H1 (cell line): ENCODE measurements at regions not wholly inside any gene's neighbourhood (a gene's known extent, or its start where the extent isn't known, plus 50 kb on each side); places are given as distances from the start of the nearest gene placed in this dataset.

Experiments used
- CTCF ChIA-PET: fragments of 300-600 bp; sonication (Branson Sonifier 250); formaldehyde crosslinking; loops from one replicate; lab custom pipeline; 2021; ENCODE audit not compliant: partially characterized antibody; lab: Charles Lee
- POLR2A ChIA-PET: fragments of 300-600 bp; sonication (Branson Sonifier 250); formaldehyde crosslinking; loops from one replicate; lab custom pipeline; 2021; ENCODE audit warnings: inconsistent platforms; ENCODE audit not compliant: partially characterized antibody; lab: Charles Lee
- DNase-seq, 2 experiments: peaks; one replicate each; pipeline versions ENCODE4 v3.0.0 to v3.0.0-alpha.2; 2010 to 2022; ENCODE audit warnings: low spot score in 2 of 2, low read depth in 1 of 2, mixed read lengths in 1 of 2
- FAIRE-seq: peaks from 2 replicates; lab custom pipeline; 2011; peaks lifted over from hg19 to GRCh38; lab: Jason Lieb, UNC
- H2AFZ ChIP-seq: 2 replicates; pipeline ENCODE4 v1.8.1; 2012; ENCODE audit warnings: low read length, inconsistent platforms
- H2AK5ac ChIP-seq: 2 replicates; pipeline ENCODE4 v1.6.1; 2013; ENCODE audit warnings: low read depth, low read length
- H2BK120ac ChIP-seq: replicated peaks from 2 replicates; pipeline ENCODE3; 2013; ENCODE audit warnings: low read depth, low read length, inconsistent platforms
- H2BK12ac ChIP-seq: 2 replicates; pipeline ENCODE4 v1.6.1; 2013; ENCODE audit warnings: low read depth, low read length
- H2BK15ac ChIP-seq: 2 replicates; pipeline ENCODE4 v1.6.1; 2013; ENCODE audit warnings: low read length
- H2BK20ac ChIP-seq: 2 replicates; pipeline ENCODE4 v1.6.1; 2013; ENCODE audit warnings: low read length
- H2BK5ac ChIP-seq: 2 replicates; pipeline ENCODE4 v1.6.1; 2013; ENCODE audit warnings: low read depth, low read length
- H3K14ac ChIP-seq: 2 replicates; pipeline ENCODE4 v1.6.1; 2013; ENCODE audit warnings: inconsistent platforms; ENCODE audit not compliant: insufficient read length
- H3K18ac ChIP-seq: 2 replicates; pipeline ENCODE4 v1.6.1; 2013; ENCODE audit warnings: low read length; ENCODE audit errors: extremely low read depth
- H3K23ac ChIP-seq: 2 replicates; pipeline ENCODE4 v1.6.1; 2013; ENCODE audit warnings: inconsistent platforms; ENCODE audit not compliant: insufficient read length
- H3K23me2 ChIP-seq: 2 replicates; pipeline ENCODE4 v1.6.1; 2013; ENCODE audit warnings: low read depth, low read length
- H3K27ac ChIP-seq: 2 replicates; pipeline ENCODE4 v1.6.1; 2011; ENCODE audit warnings: low read depth, low read length, inconsistent platforms
- H3K27me3 ChIP-seq, 4 experiments: replicated peaks in 1 of 4; 1 replicate in 1 of 4; 2 replicates in 3 of 4; pipeline versions ENCODE4 v1.6.1 to v1.8.1; 2011 to 2013; ENCODE audit warnings: low read length in 3 of 4, mild to moderate bottlenecking in 3 of 4, inconsistent platforms in 2 of 4, mixed read lengths in 2 of 4, moderate library complexity in 1 of 4; ENCODE audit not compliant: control insufficient read depth in 3 of 4, insufficient read depth in 3 of 4; ENCODE audit errors: extremely low read depth in 1 of 4
- H3K36me3 ChIP-seq, 4 experiments: 2 replicates each; pipeline versions ENCODE4 v1.6.1 to v1.8.1; 2011 to 2013; ENCODE audit warnings: mild to moderate bottlenecking in 4 of 4, low read length in 3 of 4, moderate library complexity in 2 of 4, control low read depth in 1 of 4, inconsistent platforms in 1 of 4; ENCODE audit not compliant: insufficient read depth in 4 of 4, control insufficient read depth in 2 of 4
- H3K4ac ChIP-seq: replicated peaks from 2 replicates; pipeline ENCODE3; 2013; ENCODE audit warnings: low read length, low read depth, mixed read lengths, inconsistent platforms; ENCODE audit not compliant: insufficient read length
- H3K4me1 ChIP-seq, 4 experiments: replicated peaks in 1 of 4; 1 replicate in 1 of 4; 2 replicates in 3 of 4; pipeline versions ENCODE4 v1.6.1 to v1.8.1; 2011 to 2013; ENCODE audit warnings: low read length in 3 of 4, inconsistent platforms in 2 of 4, mixed read lengths in 1 of 4; ENCODE audit not compliant: insufficient read depth in 4 of 4, control insufficient read depth in 3 of 4
- H3K4me2 ChIP-seq, 2 experiments: 2 replicates each; pipeline versions ENCODE4 v1.6.1 to v1.8.1; 2011 to 2013; ENCODE audit warnings: low read depth in 2 of 2, low read length in 2 of 2, control low read depth in 1 of 2, inconsistent platforms in 1 of 2, mild to moderate bottlenecking in 1 of 2; ENCODE audit not compliant: insufficient read depth in 1 of 2
- H3K4me3 ChIP-seq, 4 experiments: fragments of 200-600, 300-600 bp in 1 of 4; sonication (generic), shearing (Covaris generic), sonication (Bioruptor Twin) in 1 of 4; 2 replicates each; pipeline versions ENCODE4 v1.5.1 to v1.8.1; 2011 to 2016; ENCODE audit warnings: low read length in 4 of 4, low read depth in 3 of 4, control low read depth in 2 of 4, inconsistent platforms in 2 of 4, mild to moderate bottlenecking in 2 of 4, mixed read lengths in 1 of 4, moderate library complexity in 1 of 4; ENCODE audit not compliant: insufficient read depth in 2 of 4; ENCODE audit errors: extremely low read depth in 1 of 4
- H3K56ac ChIP-seq: replicated peaks from 2 replicates; pipeline ENCODE3; 2013; ENCODE audit warnings: low read depth, mild to moderate bottlenecking, mixed read lengths, low read length, inconsistent platforms; ENCODE audit not compliant: insufficient read length
- H3K79me1 ChIP-seq: 2 replicates; pipeline ENCODE4 v1.6.1; 2013; ENCODE audit warnings: low read depth, low read length, control low read depth
- H3K79me2 ChIP-seq, 2 experiments: 2 replicates each; pipeline versions ENCODE4 v1.6.1 to v1.8.1; 2012 to 2013; ENCODE audit warnings: low read length in 2 of 2, mild to moderate bottlenecking in 2 of 2, inconsistent platforms in 1 of 2; ENCODE audit not compliant: insufficient read depth in 2 of 2, control insufficient read depth in 1 of 2
- H3K9ac ChIP-seq, 4 experiments: replicated peaks in 1 of 4; 1 replicate in 1 of 4; 2 replicates in 3 of 4; pipeline versions ENCODE4 v1.6.1 to v1.8.1; 2011 to 2013; ENCODE audit warnings: low read depth in 3 of 4, low read length in 3 of 4, control low read depth in 2 of 4, mild to moderate bottlenecking in 2 of 4, moderate library complexity in 2 of 4, inconsistent platforms in 1 of 4; ENCODE audit errors: extremely low read depth in 1 of 4
- H3K9me3 ChIP-seq, 2 experiments: 2 replicates each; pipeline versions ENCODE4 v1.6.1 to v1.8.1; 2012 to 2013; ENCODE audit warnings: mild to moderate bottlenecking in 2 of 2, moderate library complexity in 2 of 2, control low read depth in 1 of 2, inconsistent platforms in 1 of 2, low read depth in 1 of 2, low read length in 1 of 2, mixed read lengths in 1 of 2; ENCODE audit not compliant: insufficient read depth in 2 of 2
- H4K20me1 ChIP-seq, 2 experiments: replicated peaks in 1 of 2; 2 replicates each; pipeline versions ENCODE3 to v1.8.1; 2011 to 2013; ENCODE audit warnings: inconsistent platforms in 2 of 2, low read length in 2 of 2, mild to moderate bottlenecking in 1 of 2; ENCODE audit not compliant: insufficient read depth in 2 of 2, control insufficient read depth in 1 of 2
- H4K5ac ChIP-seq: 2 replicates; pipeline ENCODE4 v1.6.1; 2013; ENCODE audit warnings: low read length, low read depth, mixed read lengths, inconsistent platforms; ENCODE audit not compliant: insufficient read length
- H4K8ac ChIP-seq: 2 replicates; pipeline ENCODE4 v1.8.0; 2013; ENCODE audit warnings: mild to moderate bottlenecking, moderate library complexity, low read length, inconsistent platforms; ENCODE audit not compliant: insufficient read depth; ENCODE audit errors: extremely low read depth
- H4K91ac ChIP-seq: replicated peaks from 2 replicates; pipeline ENCODE3; 2013; ENCODE audit warnings: low read length, mixed read lengths, inconsistent platforms; ENCODE audit not compliant: insufficient read length
- BCL11A ChIP-seq, 2 experiments: IDR thresholded peaks; one replicate each; pipeline ENCODE4 v1.6.1; 2011; ENCODE audit warnings: low read depth in 2 of 2, low read length in 2 of 2, mild to moderate bottlenecking in 2 of 2
- EP300 ChIP-seq, 2 experiments: IDR thresholded peaks; 1 replicate in 1 of 2; 2 replicates in 1 of 2; pipeline ENCODE4 v1.6.1; 2011 to 2012; ENCODE audit warnings: low read depth in 2 of 2, low read length in 2 of 2, mild to moderate bottlenecking in 2 of 2, borderline replicate concordance in 1 of 2, inconsistent platforms in 1 of 2, moderate library complexity in 1 of 2
- GTF2F1 ChIP-seq: IDR thresholded peaks from 2 replicates; pipeline ENCODE4 v1.6.1; 2012; ENCODE audit warnings: low read depth, low read length, improper control_type of control experiment, borderline replicate concordance
- KDM4A ChIP-seq: IDR thresholded peaks from one replicate; pipeline ENCODE4 v1.7.1; 2012; ENCODE audit warnings: low read depth, mild to moderate bottlenecking, moderate library complexity, low read length, inconsistent platforms; ENCODE audit not compliant: severe bottlenecking
- NRF1 ChIP-seq: IDR thresholded peaks from 2 replicates; pipeline ENCODE4 v1.6.1; 2011; ENCODE audit warnings: mild to moderate bottlenecking, low read depth, low read length, improper control_type of control experiment
- PHF8 ChIP-seq: fragments of 200-600 bp; sonication (generic); conservative IDR thresholded peaks from 2 replicates; pipeline ENCODE4 v1.7.1; 2012; ENCODE audit warnings: low read depth, mild to moderate bottlenecking, inconsistent platforms, low read length, moderate library complexity
- RNF2 ChIP-seq: fragments of 200-900, 300-1000 bp; sonication (generic); IDR thresholded peaks from 2 replicates; pipeline ENCODE4 v1.7.1; 2016; ENCODE audit warnings: borderline replicate concordance, low read depth, mild to moderate bottlenecking, antibody characterized with exemption, low read length; ENCODE audit not compliant: poor library complexity, severe bottlenecking; ENCODE audit errors: missing control alignments
- RXRA ChIP-seq: IDR thresholded peaks from 2 replicates; pipeline ENCODE4 v1.6.1; 2011; ENCODE audit warnings: low read depth, mild to moderate bottlenecking, low read length, moderate library complexity; ENCODE audit not compliant: insufficient read depth
- SP2 ChIP-seq: IDR thresholded peaks from 2 replicates; pipeline ENCODE4 v1.6.1; 2012; ENCODE audit warnings: mild to moderate bottlenecking, low read length, inconsistent platforms
- WGBS, 2 experiments: shearing (Covaris generic) in 1 of 2; methylation state at CpG; one replicate each; pipeline versions ENCODE4 v1.1.6 to v1.1.7; 2013 to 2015; ENCODE audit warnings: low lambda C conversion rate in 2 of 2, mixed read lengths in 2 of 2, inconsistent platforms in 1 of 2, low coverage in 1 of 2, missing lambda C conversion rate in 1 of 2; ENCODE audit not compliant: insufficient replicate concordance in 2 of 2, insufficient coverage in 1 of 2, insufficient read length in 1 of 2; ENCODE audit errors: extremely low coverage in 1 of 2, missing lambda C conversion rate in 1 of 2; 5-methylcytosine and 5-hydroxymethylcytosine counted together

DNA sequence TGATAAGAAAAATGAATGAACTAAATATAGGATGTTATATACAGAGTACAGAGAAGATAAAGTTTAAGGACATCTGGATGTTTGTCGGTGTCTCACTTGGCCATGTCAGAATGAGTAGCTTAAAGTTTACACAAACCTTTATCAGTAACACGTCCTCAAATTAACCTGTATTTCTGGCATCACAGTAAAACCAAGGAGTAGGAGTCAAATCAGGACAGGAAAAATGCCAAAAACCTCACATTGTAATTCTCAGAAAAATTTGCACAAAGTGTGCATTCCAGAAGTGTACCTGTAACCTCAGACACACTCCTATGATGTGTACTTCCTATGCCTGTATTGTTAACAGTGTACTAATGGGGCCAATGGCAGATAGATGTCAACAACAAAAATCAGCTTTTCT, 139.3 kb downstream of the SMC2 start:
- H2AFZ ChIP-seq = no peak overlapping the region
- H3K4ac ChIP-seq = no peak overlapping the region
- POLR2A ChIA-PET = no interaction called here
- CTCF ChIA-PET = no interaction called here
- no peak overlapping the region for H2BK15ac ChIP-seq
- no peak overlapping the region for H3K18ac ChIP-seq
- no peak overlapping the region for H2BK5ac ChIP-seq
- H3K27me3 ChIP-seq = no peaks in the 10 kb centered on the region
- no peak overlapping the region for H4K91ac ChIP-seq
- DNase-seq (no peak), FAIRE-seq (no peak)
- H3K27ac ChIP-seq = no peak overlapping the region
- H4K5ac ChIP-seq = no peak overlapping the region
- H2BK120ac ChIP-seq = no peak overlapping the region
- H2BK12ac ChIP-seq = no peak overlapping the region
- peaks cover 0 to 6% (median 0%) of the 10 kb centered on the region in 4 experiments; a peak in 1 of 8 replicates for H3K36me3 ChIP-seq
- H3K14ac ChIP-seq = no peak overlapping the region
- no peaks in the 10 kb centered on the region for H3K79me1 ChIP-seq
- H3K56ac ChIP-seq = no peak overlapping the region
- H2AK5ac ChIP-seq = no peak overlapping the region
- H4K8ac ChIP-seq = no peak overlapping the region
- no peak overlapping the region for H3K9ac ChIP-seq
- H3K4me1 ChIP-seq = no peaks in the 10 kb centered on the region
- H4K20me1 ChIP-seq = no peaks in the 10 kb centered on the region
- H3K4me2 ChIP-seq = no peak overlapping the region
- no peaks in the 10 kb centered on the region for H3K23me2 ChIP-seq
- H3K23ac ChIP-seq = no peak overlapping the region
- H3K4me3 ChIP-seq = no peak overlapping the region
- no peak overlapping the region for H2BK20ac ChIP-seq
- no peak for TF ChIP-seq GTF2F1
- no peak for TF ChIP-seq KDM4A
- no peak for TF ChIP-seq SP2
- no peak for TF ChIP-seq PHF8
- TF ChIP-seq RXRA = no peak
- no peak for TF ChIP-seq EP300 (IDR thresholded peaks at IDR 0.05; ENCODE audit: borderline replicate concordance in 1 of 2, low read depth in 2 of 2, low read length in 2 of 2)
- TF ChIP-seq NRF1 = no peak
- TF ChIP-seq RNF2 = no peak
- TF ChIP-seq BCL11A (IDR thresholded peaks at IDR 0.05; ENCODE audit: low read depth in 2 of 2, low read length in 2 of 2) = no peak
- H3K79me2 ChIP-seq = no peaks in the 10 kb centered on the region
- peaks cover 4 to 18% of the 10 kb centered on the region in 2 experiments; a peak in 3 of 4 replicates for H3K9me3 ChIP-seq
- WGBS, 2 experiments = 95% methylated on average over 2 of the region's 2 CpGs; no CpG with 5 or more reads in 1 of the 2 experiments
